Activated CD4-positive, CD25-positive, alpha-beta regulatory T cell treated with anti-CD3 and anti-CD28 coated beads, Interleukin-2, amount 50 U/mL, for 24 hours (primary cell): ENCODE measurements at regions not wholly inside any gene's neighbourhood (a gene's known extent, or its start where the extent isn't known, plus 50 kb on each side); places are given as distances from the start of the nearest gene placed in this dataset.

Source experiments
- ATAC-seq, 2 donors: fragments of 150-1000 bp; cut with Tn5 transposase; one replicate each; pipeline ENCODE4 v1.10.0; 2021; ENCODE audit warnings: mild to moderate bottlenecking in 1 of 2, moderate library complexity in 1 of 2

DNA sequence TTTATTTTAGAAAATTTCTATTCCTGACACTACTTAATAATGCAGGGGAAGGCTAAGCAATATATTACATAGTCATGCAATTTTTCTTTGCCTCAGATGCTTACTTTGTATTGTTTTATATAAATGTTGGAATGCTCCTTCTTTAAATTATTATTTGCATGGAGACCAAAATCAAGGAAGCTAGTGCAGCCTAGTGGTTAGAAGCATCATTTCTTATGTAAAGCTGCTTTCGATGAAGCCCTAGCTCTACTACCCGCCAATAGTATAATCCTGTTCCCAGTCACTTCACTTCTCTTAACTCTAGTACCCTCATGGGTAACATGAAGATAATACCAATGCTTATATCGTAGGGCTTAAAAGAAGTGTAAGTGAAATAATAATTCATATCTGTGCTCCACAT, 198.9 kb downstream of the LRATD1 start:
- no peak for ATAC-seq

DNA sequence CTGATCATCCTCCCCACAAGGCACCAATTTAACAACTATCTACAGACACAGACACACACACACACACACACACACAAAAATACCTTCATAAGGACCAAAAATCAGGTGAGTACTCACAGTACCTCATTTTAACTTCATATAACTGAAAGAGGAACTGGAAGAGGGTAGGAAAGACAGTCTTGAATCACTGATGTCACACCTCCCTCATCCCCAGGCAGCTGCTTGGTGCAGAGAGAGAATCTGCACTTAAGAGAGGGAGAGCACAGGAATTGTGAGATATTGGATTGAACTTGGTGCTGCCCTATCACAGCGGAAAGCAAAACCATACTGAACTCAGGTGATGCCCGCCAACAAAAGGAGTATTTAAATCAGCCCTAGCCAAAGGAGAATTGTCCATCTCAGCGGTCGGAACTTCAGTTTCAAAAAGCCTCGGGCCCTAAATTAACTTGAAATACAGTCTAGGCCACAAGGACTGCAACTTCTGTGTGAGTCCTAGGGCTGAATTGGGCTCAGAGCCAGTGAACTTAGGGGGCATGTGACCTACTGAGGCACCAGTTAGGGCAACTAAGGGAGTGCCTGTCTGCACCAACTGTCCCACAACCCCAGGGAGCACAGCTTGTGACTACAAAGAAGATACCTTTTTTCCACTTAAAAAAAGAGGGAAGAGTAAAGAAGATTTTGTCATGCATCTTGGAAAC, 211.1 kb downstream of the LRATD1 start:
- no peak for ATAC-seq

GRCh38 chr2:14855751-14856150, 223.2 kb downstream of the LRATD1 start:
- no peak for ATAC-seq

DNA sequence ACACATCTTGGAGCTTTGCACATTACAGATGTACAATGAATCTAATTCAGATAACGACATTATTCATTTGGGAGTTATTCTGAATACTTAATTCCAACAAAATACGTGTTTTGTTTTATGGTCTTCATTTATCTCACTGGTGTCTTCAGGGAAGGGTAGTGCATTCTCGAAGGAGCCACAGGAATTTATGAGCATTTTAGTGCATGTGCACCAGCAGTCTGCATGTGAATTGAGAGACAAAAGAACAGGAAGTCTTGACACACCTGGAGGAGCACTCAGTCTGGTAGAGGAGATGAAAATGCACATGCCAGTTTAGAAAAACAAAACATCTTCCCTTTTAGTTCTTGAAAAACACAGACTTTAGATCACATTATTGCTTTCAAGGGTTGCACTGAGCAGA, 228.7 kb downstream of the LRATD1 start:
- no peak for ATAC-seq

DNA sequence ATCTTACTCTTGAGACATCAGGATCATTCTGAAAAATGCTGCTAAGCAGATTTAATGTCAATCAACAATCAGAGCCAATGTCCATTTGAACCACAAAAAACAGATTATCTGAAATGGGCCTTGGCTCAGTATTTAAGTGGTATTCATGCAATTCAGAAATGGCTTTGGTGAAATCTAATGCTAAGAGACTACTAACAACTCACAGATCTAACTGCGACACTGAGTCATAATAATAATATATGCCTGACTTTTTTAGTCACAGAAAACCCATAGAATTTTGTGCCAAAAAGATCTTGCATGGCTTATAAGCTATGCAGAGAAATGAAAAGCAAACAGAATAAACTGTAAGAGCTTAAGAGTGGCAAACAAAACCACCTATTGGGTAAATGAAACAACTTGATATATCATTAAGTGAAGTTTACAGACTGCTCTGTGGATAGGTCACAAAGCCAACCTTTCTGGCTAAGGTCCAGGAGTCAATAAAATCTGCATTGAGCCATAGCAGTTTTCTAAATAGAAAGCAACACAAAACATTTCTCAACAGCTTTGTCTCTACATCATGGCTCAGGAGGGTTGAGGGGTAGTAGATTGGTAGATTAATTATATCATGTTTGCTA, 234.3 kb downstream of the LRATD1 start:
- no peak for ATAC-seq

DNA sequence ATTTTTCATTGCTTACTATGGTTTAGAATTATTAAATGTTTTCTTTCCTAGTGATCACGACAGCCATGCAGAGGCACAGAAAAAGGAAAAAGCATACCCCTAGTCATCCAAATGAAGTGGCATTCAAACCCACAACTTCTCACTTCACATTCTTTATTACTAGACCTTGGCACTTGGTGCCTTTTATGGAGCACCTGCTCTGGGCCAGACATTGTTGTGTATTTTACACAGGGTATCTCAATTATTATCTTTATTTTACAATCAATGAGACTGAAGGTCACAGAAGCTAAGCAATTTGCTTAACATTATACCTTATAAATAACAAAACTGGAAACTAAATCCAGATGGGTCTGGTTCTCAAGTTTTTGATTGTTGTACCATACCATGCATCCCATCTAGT, 235.3 kb downstream of the LRATD1 start:
- no peak for ATAC-seq

DNA sequence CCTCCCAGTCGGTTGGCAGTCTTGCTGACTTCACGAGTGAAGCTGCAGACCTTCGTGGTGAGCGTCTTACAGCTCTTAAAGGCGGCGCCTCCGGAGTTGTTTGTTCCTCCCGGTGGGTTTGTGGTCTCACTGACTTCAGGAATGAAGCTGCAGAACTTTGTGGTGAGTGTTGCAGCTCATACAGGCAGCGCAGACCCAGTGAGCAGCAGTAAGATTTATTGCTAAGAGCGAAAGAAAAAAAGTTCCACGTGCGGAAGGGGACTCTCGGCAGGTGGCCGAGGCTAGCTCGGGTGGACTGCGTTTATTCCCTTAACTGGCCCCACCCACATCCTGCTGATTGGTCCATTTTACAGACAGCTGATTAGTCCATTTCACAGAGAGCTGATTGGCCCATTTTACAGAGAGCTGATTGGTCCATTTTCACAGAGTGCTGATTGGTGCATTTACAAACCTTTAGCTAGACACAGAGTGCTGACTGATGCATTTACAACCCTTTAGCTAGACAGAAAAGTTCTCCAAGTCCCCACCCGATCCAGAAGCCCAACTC, 240.3 kb downstream of the LRATD1 start:
- no peak for ATAC-seq

GRCh38 chr2:14881651-14882327, 249.3 kb downstream of the LRATD1 start:
- no peak for ATAC-seq

- ATAC-seq: no peak
Measured at GRCh38 chr2:14884651-14885050, 252.1 kb downstream of the LRATD1 start.

DNA sequence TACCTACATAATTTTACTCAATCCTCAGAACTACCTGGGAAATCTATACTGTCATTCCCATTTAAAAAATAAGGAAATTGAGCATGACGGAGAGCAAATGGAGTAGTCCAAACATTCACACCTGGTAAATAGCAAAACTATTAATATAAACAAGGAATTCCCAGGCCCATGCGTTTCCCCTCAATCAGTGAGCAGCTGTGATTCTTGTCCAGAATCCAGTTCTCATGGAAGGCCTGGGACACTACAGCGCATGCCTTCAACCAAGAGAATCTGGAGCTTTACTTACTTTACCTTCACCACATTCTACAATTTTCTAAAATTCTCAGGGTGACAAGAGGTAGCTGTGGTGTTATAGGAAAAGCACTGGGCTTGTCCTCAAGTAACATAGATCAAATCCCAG, 259.0 kb downstream of the LRATD1 start:
- ATAC-seq: no peak

- ATAC-seq: no peak
Measured at GRCh38 chr2:14896330-14897030, 264.0 kb downstream of the LRATD1 start.

GRCh38 chr2:14899621-14900414, 267.3 kb downstream of the LRATD1 start:
- ATAC-seq: no peak

GRCh38 chr2:14901737-14902136, 269.2 kb downstream of the LRATD1 start:
- ATAC-seq: no peak

DNA sequence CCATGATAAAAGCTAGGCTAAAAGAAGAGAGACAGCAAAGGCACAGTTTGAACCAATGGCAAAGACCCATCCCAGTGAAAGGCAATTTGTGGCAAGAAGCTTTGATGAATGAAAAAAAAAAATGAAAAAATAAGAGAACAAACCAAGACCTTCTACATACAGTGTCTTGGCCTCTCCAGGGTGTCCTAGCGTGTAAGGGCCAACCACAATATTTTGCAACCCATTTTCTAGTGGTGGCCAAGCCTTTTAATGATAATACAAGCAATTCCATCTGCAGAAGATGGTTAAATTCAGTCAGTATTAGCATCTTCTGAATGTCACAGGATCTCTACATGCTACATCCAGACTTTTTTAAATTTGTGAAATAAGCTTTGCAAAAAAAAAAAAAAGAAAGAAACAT, 270.4 kb downstream of the LRATD1 start:
- ATAC-seq: no peak

GRCh38 chr2:14903709-14904374, 271.3 kb downstream of the LRATD1 start:
- ATAC-seq: peak; percentile 39 to 65

DNA sequence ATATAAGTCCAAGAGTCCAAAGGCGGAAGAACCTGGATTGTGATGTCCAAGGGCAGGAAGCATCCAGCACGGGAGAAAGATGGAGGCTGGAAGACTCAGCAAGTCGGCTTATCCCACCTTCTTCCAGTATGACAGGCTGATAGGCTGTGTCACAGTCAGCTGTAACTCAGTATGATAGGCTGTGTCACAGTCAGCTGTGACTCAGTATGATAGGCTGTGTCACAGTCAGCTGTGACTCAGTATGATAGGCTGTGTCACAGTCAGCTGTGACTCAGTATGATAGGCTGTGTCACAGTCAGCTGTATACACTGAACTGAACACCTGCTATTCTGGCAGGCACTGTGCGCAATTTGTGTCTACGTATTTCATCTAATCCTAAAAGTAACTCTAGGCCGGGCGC, 271.9 kb downstream of the LRATD1 start:
- peak in 1 of 2 donors; percentile 74 for ATAC-seq

GRCh38 chr2:14905571-14905970, 273.1 kb downstream of the LRATD1 start:
- ATAC-seq: no peak

- no peak for ATAC-seq
Measured at GRCh38 chr2:14907014-14907612, 274.6 kb downstream of the LRATD1 start.

DNA sequence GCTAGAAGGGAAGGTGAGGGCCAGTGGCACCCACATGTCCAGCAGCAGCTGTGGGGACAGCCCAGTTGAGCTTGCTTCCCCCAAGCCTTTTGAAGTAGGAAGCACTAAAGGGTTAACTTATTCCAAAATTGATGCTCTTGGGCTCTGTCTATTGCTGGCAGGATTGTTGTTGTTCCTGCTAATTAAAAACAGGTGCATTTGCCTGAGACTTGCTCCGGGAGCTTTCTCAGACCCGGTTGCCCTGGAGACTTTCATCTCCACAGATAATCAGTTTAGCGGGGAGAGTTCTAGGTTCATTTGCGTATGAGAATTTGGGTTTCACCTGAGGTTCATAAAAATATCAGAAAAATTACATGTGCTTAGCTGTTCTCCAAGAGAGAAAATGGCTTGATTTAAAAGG, 277.3 kb downstream of the LRATD1 start:
- ATAC-seq: no peak

DNA sequence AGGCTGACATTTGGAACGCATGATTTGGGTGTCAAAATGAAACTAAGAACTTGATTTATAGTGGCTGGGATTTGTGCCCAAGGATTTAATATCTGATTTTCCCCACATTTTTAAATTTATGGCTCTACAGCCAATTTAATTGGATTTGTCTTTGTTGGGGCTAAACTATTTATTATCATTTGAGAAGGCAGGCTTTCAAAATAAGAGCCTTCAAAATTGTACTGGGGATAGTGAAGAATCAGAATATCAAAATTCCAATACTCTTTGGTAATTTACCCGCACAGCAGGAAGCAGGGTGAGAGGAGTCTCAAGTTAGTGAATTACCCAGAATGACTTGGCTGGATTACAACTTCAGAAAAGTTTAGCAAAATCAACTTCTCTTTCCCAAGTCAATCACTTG, 278.1 kb downstream of the LRATD1 start:
- no peak for ATAC-seq

DNA sequence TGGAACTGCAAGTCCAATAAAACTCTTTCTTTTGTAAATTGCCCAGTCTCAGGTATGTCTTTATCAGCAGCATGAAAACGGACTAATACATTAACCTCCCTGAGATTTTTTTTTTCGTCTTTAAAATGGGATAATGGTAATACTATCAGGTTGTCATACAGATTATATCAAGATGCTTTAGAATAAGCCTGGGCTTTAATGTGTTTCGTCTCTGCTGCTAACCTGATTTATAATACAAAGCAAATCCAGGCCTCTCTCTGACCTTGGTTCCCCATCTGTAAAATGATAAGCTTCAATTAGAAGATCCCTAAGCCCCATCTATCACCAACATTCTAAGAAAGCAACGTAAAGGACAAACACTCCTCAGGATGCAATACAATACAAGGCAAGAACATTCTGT, 283.5 kb downstream of the LRATD1 start:
- ATAC-seq: no peak
